Transverse colon (tissue), 4 donors: ENCODE measurements at regions not wholly inside any gene's neighbourhood (a gene's known extent, or its start where the extent isn't known, plus 50 kb on each side); places are given as distances from the start of the nearest gene placed in this dataset.

ENCODE experiments used
- POLR2A ChIP-seq: fragments of 450-650 bp; IDR thresholded peaks from one replicate; pipeline ENCODE4 v1.6.1; 2016; ENCODE audit warnings: antibody characterized with exemption, mild to moderate bottlenecking, moderate library complexity
- POLR2AphosphoS5 ChIP-seq, 3 donors: sonication (generic); formaldehyde crosslinking; IDR thresholded peaks; one replicate each; pipeline ENCODE4 v1.6.1; 2016; ENCODE audit warnings: antibody characterized with exemption in 3 of 3
- TF ChIP-seq, protein P1 (sequence below), 5 experiments: fragments of 200-600 bp in 3 of 5; fragments of 450-650 bp in 2 of 5; sonication (generic) in 3 of 5; IDR thresholded peaks; 1 replicate in 2 of 5; 2 replicates in 3 of 5; pipeline ENCODE4 v1.5.1; 2016 to 2017; ENCODE audit warnings: antibody characterized with exemption in 5 of 5, inconsistent platforms in 3 of 5, mild to moderate bottlenecking in 2 of 5, moderate library complexity in 1 of 5

DNA sequence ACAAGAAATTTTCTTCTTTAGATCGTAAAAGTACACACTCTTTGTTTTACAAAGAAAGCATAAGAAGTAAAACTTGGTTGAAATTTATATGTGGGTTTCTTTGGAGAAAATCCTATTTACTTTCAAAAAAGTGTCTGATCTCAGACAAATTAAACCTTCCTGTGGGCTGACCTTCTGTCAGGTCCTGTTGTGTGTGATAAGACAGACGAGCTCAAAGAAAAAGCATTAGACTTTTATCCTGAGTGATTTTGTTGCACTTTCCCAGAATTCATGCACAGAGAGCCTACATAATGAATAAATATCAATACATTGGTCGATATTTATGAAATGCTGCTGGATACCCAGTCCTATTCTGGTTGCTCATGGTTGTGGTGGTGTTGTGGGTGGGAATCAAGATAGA is 302.1 kb upstream of the SYNCRIP start:
- no peak for TF ChIP-seq POLR2AphosphoS5 (IDR thresholded peaks at IDR 0.05)
- TF ChIP-seq, protein P1, sequence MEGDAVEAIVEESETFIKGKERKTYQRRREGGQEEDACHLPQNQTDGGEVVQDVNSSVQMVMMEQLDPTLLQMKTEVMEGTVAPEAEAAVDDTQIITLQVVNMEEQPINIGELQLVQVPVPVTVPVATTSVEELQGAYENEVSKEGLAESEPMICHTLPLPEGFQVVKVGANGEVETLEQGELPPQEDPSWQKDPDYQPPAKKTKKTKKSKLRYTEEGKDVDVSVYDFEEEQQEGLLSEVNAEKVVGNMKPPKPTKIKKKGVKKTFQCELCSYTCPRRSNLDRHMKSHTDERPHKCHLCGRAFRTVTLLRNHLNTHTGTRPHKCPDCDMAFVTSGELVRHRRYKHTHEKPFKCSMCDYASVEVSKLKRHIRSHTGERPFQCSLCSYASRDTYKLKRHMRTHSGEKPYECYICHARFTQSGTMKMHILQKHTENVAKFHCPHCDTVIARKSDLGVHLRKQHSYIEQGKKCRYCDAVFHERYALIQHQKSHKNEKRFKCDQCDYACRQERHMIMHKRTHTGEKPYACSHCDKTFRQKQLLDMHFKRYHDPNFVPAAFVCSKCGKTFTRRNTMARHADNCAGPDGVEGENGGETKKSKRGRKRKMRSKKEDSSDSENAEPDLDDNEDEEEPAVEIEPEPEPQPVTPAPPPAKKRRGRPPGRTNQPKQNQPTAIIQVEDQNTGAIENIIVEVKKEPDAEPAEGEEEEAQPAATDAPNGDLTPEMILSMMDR (IDR thresholded peaks at IDR 0.05), result no peak
- no peak for TF ChIP-seq POLR2A
